GM23248 (cell line): ENCODE measurements at regions not wholly inside any gene's neighbourhood (a gene's known extent, or its start where the extent isn't known, plus 50 kb on each side); places are given as distances from the start of the nearest gene placed in this dataset.

ENCODE experiments used
- DNase-seq: peaks from one replicate; pipeline ENCODE4 v3.0.0-alpha.2; 2015
- H2AFZ ChIP-seq: fragments of 200-600 bp; sonication (generic); 2 replicates; pipeline ENCODE4 v1.6.1; 2016; ENCODE audit warnings: antibody characterized with exemption
- H3F3A ChIP-seq: fragments of 200-600 bp; sonication (generic); 2 replicates; pipeline ENCODE4 v1.6.1; 2016; ENCODE audit warnings: mild to moderate bottlenecking, antibody characterized with exemption, mixed run types; ENCODE audit not compliant: insufficient read depth
- H3K27ac ChIP-seq: fragments of 200-600 bp; sonication (generic); 2 replicates; pipeline ENCODE4 v1.5.1; 2016; ENCODE audit warnings: mild to moderate bottlenecking
- H3K27me3 ChIP-seq: fragments of 200-600 bp; sonication (generic); replicated peaks from 2 replicates; pipeline ENCODE4 v1.6.1; 2016; ENCODE audit warnings: mild to moderate bottlenecking; ENCODE audit not compliant: insufficient read depth
- H3K36me3 ChIP-seq: fragments of 200-600 bp; sonication (generic); 2 replicates; pipeline ENCODE4 v1.6.1; 2016; ENCODE audit warnings: low read depth, mild to moderate bottlenecking
- H3K4me1 ChIP-seq: fragments of 200-600 bp; sonication (generic); 2 replicates; pipeline ENCODE4 v1.6.1; 2016; ENCODE audit warnings: mild to moderate bottlenecking; ENCODE audit not compliant: insufficient read depth
- H3K4me2 ChIP-seq: fragments of 200-600 bp; sonication (generic); one replicate; pipeline ENCODE4 v1.6.1; 2016; ENCODE audit warnings: mild to moderate bottlenecking; ENCODE audit not compliant: unreplicated experiment
- H3K4me3 ChIP-seq: fragments of 200-600 bp; sonication (generic); 2 replicates; pipeline ENCODE4 v1.5.1; 2016; ENCODE audit warnings: mild to moderate bottlenecking
- H3K79me2 ChIP-seq: fragments of 200-600 bp; sonication (generic); 2 replicates; pipeline ENCODE4 v1.6.1; 2016; ENCODE audit warnings: mild to moderate bottlenecking; ENCODE audit not compliant: insufficient read depth
- H3K9ac ChIP-seq: fragments of 200-600 bp; sonication (generic); 2 replicates; pipeline ENCODE4 v1.6.1; 2016; ENCODE audit warnings: mild to moderate bottlenecking
- H3K9me2 ChIP-seq: fragments of 200-600 bp; sonication (generic); 2 replicates; pipeline ENCODE4 v1.6.1; 2016; ENCODE audit warnings: mixed run types, mild to moderate bottlenecking, moderate library complexity; ENCODE audit not compliant: insufficient read depth
- H3K9me3 ChIP-seq: fragments of 200-600 bp; sonication (generic); one replicate; pipeline ENCODE4 v1.6.1; 2017; ENCODE audit warnings: low read depth
- H4K20me1 ChIP-seq: fragments of 200-600 bp; sonication (generic); 2 replicates; pipeline ENCODE4 v1.6.0; 2016; ENCODE audit not compliant: insufficient read depth
- EZH2 ChIP-seq: fragments of 200-600 bp; sonication (generic); IDR thresholded peaks from 2 replicates; pipeline ENCODE4 v1.6.1; 2018; ENCODE audit warnings: antibody characterized with exemption, mild to moderate bottlenecking; ENCODE audit not compliant: insufficient read depth, poor library complexity, severe bottlenecking
- EZH2phosphoT487 ChIP-seq: fragments of 200-600 bp; sonication (generic); IDR thresholded peaks from 2 replicates; pipeline ENCODE4 v1.6.1; 2018; ENCODE audit warnings: antibody characterized with exemption, moderate library complexity, mild to moderate bottlenecking, low read depth; ENCODE audit not compliant: insufficient read depth
- WGBS, 2 experiments: methylation state at CpG; one replicate each; pipeline ENCODE4 v1.1.6; 2015 to 2017; ENCODE audit warnings: low lambda C conversion rate in 2 of 2, low coverage in 1 of 2; ENCODE audit errors: missing lambda C conversion rate in 2 of 2; 5-methylcytosine and 5-hydroxymethylcytosine counted together
- in situ Hi-C: fragments of 300-500 bp; cut with MboI; formaldehyde crosslinking; loops from 2 replicates; pipeline ENCODE4 v1.15.0; 2020

- DNase-seq: no peak
- no peaks in the 10 kb centered on the region for H3K27me3 ChIP-seq
- no peaks in the 10 kb centered on the region for H3K36me3 ChIP-seq
- no peak overlapping the region for H3K9ac ChIP-seq
- no peak for TF ChIP-seq EZH2phosphoT487
- TF ChIP-seq EZH2: no peak
- H3K9me2 ChIP-seq: no peaks in the 10 kb centered on the region
- H3K79me2 ChIP-seq: no peaks in the 10 kb centered on the region
- WGBS, 2 experiments: 95 to 98% methylated on average over 2 of the region's 2 CpGs
- H3K4me2 ChIP-seq: no peak overlapping the region
- no peaks in the 10 kb centered on the region for H4K20me1 ChIP-seq
- H2AFZ ChIP-seq: no peak overlapping the region
- in situ Hi-C loops: no loop called here
- H3K4me1 ChIP-seq: peaks cover 20% of the 10 kb centered on the region
- H3F3A ChIP-seq: peaks cover 12% of the 10 kb centered on the region
- no peaks in the 10 kb centered on the region for H3K9me3 ChIP-seq
- no peak overlapping the region for H3K27ac ChIP-seq
- H3K4me3 ChIP-seq: no peak overlapping the region
Observed at GRCh38 chr12:19848421-19848820, 409.1 kb downstream of the AEBP2 start.

GRCh38 chr12:19849208-19849607 is 409.9 kb downstream of the AEBP2 start:
- Histone ChIP-seq H3K4me1 (peaks cover 20% of the 10 kb centered on the region), H3K27ac (no peak overlapping the region), H3K36me3 (no peaks in the 10 kb centered on the region), H4K20me1 (no peaks in the 10 kb centered on the region), H3K9me3 (no peaks in the 10 kb centered on the region), H3K4me3 (no peak overlapping the region), H3K9me2 (no peaks in the 10 kb centered on the region), H3K79me2 (no peaks in the 10 kb centered on the region), H3F3A (peaks cover 12% of the 10 kb centered on the region), H3K27me3 (no peaks in the 10 kb centered on the region), H2AFZ (no peak overlapping the region), H3K4me2 (no peak overlapping the region), H3K9ac (no peak overlapping the region)
- in situ Hi-C loops: no loop called here
- no peak for TF ChIP-seq EZH2phosphoT487
- TF ChIP-seq EZH2: no peak
- DNase-seq: no peak
- 90 to 98% methylated on average over 2 of the region's 2 CpGs for WGBS, 2 experiments

GRCh38 chr12:19850346-19851065 is 411.2 kb downstream of the AEBP2 start:
- H3K9ac ChIP-seq: no peak overlapping the region
- H3K4me2 ChIP-seq: no peak overlapping the region
- 56 to 58% methylated on average over 11 of the region's 11 CpGs for WGBS, 2 experiments
- no peaks in the 10 kb centered on the region for H3K36me3 ChIP-seq
- H3K9me2 ChIP-seq: no peaks in the 10 kb centered on the region
- no peaks in the 10 kb centered on the region for H3K79me2 ChIP-seq
- no peaks in the 10 kb centered on the region for H3K9me3 ChIP-seq
- H3K27me3 ChIP-seq: no peaks in the 10 kb centered on the region
- H3K4me3 ChIP-seq: no peak overlapping the region
- in situ Hi-C loops: no loop called here
- H3K4me1 ChIP-seq: peaks cover 20% of the 10 kb centered on the region
- H4K20me1 ChIP-seq: no peaks in the 10 kb centered on the region
- DNase-seq: peak; percentile 44
- no peak overlapping the region for H2AFZ ChIP-seq
- peaks cover 12% of the 10 kb centered on the region for H3F3A ChIP-seq
- H3K27ac ChIP-seq: no peak overlapping the region
- no peak for TF ChIP-seq EZH2
- no peak for TF ChIP-seq EZH2phosphoT487

GRCh38 chr12:19852100-19852855 is 413.0 kb downstream of the AEBP2 start:
- Histone ChIP-seq H2AFZ (no peak overlapping the region), H3K4me1 (peaks cover 7% of the 10 kb centered on the region), H3K9ac (no peak overlapping the region), H3K9me3 (no peaks in the 10 kb centered on the region), H3F3A (0 out of 2 replicates have a peak, but pooled peaks cover under 1% of the 10 kb centered on the region), H3K36me3 (no peaks in the 10 kb centered on the region), H3K4me3 (no peak overlapping the region), H3K9me2 (no peaks in the 10 kb centered on the region), H3K79me2 (no peaks in the 10 kb centered on the region), H4K20me1 (no peaks in the 10 kb centered on the region), H3K27ac (no peak overlapping the region), H3K4me2 (no peak overlapping the region), H3K27me3 (no peaks in the 10 kb centered on the region)
- TF ChIP-seq EZH2 (no peak), EZH2phosphoT487 (no peak)
- WGBS, 2 experiments: 91 to 92% methylated on average over 5 of the region's 5 CpGs
- no peak for DNase-seq
- in situ Hi-C loops: no loop called here
